Retinal pigment epithelial cell (primary cell): ENCODE measurements at regions not wholly inside any gene's neighbourhood (a gene's known extent, or its start where the extent isn't known, plus 50 kb on each side); places are given as distances from the start of the nearest gene placed in this dataset.
"Not testable (repeated sequence)": the region's sequence is repeated elsewhere in the genome, so short reads cannot be mapped to it uniquely, and the experiment has no call there.

Experiments
- DNase-seq: peaks from one replicate; pipeline ENCODE4 v3.0.0-alpha.2; 2010; ENCODE audit warnings: low read depth
- H3K4me3 ChIP-seq: 2 replicates; pipeline ENCODE4 v1.5.1; 2011; ENCODE audit warnings: mild to moderate bottlenecking, low read length, control low read depth, moderate library complexity
- TF ChIP-seq, protein P1 (sequence below): conservative IDR thresholded peaks from 2 replicates; pipeline ENCODE4 v1.5.1; 2011; ENCODE audit warnings: low read depth, low read length, control low read depth, inconsistent platforms

- no peak for DNase-seq
- TF ChIP-seq, protein P1, sequence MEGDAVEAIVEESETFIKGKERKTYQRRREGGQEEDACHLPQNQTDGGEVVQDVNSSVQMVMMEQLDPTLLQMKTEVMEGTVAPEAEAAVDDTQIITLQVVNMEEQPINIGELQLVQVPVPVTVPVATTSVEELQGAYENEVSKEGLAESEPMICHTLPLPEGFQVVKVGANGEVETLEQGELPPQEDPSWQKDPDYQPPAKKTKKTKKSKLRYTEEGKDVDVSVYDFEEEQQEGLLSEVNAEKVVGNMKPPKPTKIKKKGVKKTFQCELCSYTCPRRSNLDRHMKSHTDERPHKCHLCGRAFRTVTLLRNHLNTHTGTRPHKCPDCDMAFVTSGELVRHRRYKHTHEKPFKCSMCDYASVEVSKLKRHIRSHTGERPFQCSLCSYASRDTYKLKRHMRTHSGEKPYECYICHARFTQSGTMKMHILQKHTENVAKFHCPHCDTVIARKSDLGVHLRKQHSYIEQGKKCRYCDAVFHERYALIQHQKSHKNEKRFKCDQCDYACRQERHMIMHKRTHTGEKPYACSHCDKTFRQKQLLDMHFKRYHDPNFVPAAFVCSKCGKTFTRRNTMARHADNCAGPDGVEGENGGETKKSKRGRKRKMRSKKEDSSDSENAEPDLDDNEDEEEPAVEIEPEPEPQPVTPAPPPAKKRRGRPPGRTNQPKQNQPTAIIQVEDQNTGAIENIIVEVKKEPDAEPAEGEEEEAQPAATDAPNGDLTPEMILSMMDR: no peak
Measured at GRCh38 chr10:63841761-63842160, 320.6 kb downstream of the REEP3 start.

GRCh38 chr10:63843107-63843506 is 321.9 kb downstream of the REEP3 start:
- TF ChIP-seq, protein P1: no peak
- no peak for DNase-seq
- no peak overlapping the region for H3K4me3 ChIP-seq

More at GRCh38 chr10:63841761-63842160, 320.6 kb downstream of the REEP3 start:
- H3K4me3 ChIP-seq: no peak overlapping the region

DNA sequence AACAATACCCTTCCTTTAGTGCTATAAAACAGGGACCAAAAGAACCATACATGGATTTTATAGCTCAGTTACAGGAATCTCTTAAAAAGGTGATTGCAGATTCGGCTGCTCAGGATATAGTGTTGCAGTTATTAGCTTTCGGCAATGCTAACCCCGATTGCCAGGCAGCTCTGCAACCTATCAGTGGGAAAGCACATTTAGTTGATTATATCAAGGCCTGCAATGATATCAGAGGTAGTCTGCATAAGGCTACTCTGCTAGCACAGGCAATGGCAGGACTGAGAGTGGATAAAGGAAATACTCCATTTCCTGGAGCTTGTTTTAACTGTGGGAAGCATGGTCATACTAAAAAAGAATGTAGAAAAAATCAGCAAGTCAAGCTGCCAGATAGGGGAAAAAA is 327.7 kb downstream of the REEP3 start:
- H3K4me3 ChIP-seq, DNase-seq: not testable (repeated sequence)

- DNase-seq: no peak
- TF ChIP-seq, protein P1: no peak
- no peak overlapping the region for H3K4me3 ChIP-seq
Measured at GRCh38 chr10:63862860-63863259, 341.7 kb downstream of the REEP3 start.

DNA sequence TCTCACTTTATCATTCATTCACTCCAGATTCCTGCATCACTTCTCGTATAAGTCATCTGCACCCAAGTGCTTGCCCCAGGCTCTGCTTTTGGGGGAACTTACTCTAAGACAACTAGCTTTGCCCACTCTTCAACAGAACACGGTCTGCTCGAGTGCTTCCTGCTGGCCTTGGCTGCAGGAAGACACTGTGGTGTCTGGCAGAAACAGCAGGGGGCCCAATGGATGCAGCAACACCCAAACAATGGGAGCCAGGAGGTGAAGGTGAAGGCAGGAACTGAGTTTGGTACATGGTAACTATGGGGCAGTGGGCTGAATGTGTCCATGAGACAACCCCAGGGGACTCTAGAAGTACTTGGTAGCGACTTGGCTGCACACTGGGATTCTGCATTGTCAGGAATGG is 344.0 kb downstream of the REEP3 start:
- no peak overlapping the region for H3K4me3 ChIP-seq
- TF ChIP-seq, protein P1: no peak

GRCh38 chr10:63866075-63866746 is 345.0 kb downstream of the REEP3 start:
- H3K4me3 ChIP-seq: no peak overlapping the region
- peak; percentile 18 for DNase-seq
- TF ChIP-seq, protein P1: peak; percentile 91

More for the DNA sequence above, 344.0 kb downstream of the REEP3 start:
- DNase-seq: no peak

DNA sequence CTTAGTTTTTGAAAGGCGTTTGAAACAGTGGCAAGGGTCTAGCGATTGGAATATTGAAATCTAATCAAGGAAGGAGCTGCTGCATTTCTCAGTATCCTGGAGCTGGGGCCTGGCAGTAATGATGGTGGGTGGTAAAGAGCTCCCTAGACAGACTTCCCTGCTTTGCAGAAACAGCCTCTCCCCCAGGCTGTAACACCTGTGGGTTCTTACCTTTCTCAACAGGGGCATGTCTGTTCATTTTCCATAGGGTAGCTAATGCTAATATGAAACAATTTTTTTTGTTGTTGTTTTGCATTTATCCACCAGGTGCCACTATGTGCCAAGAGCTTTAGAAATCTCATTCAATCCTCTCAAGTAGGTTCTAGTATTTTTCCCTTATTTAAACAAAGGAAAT is 345.5 kb downstream of the REEP3 start:
- DNase-seq: no peak
- TF ChIP-seq, protein P1: peak; percentile 48
- H3K4me3 ChIP-seq: no peak overlapping the region
